Astrocyte (in vitro differentiated cells and primary cell): ENCODE measurements at regions not wholly inside any gene's neighbourhood (a gene's known extent, or its start where the extent isn't known, plus 50 kb on each side); places are given as distances from the start of the nearest gene placed in this dataset.

ENCODE experiments used
- DNase-seq: peaks from one replicate; pipeline ENCODE4 v3.0.0-alpha.2; 2010; ENCODE audit warnings: low read depth
- FAIRE-seq: peaks from 2 replicates; lab custom pipeline; 2011; peaks lifted over from hg19 to GRCh38; lab: Jason Lieb, UNC
- H2AFZ ChIP-seq: 2 replicates; pipeline ENCODE4 v1.6.0; 2012; ENCODE audit warnings: low read depth, low read length, inconsistent platforms
- H3K27ac ChIP-seq: 2 replicates; pipeline ENCODE4 v1.5.1; 2011; ENCODE audit warnings: low read depth, low read length, inconsistent platforms
- H3K27me3 ChIP-seq: 2 replicates; pipeline ENCODE4 v1.6.0; 2011; ENCODE audit warnings: low read length, inconsistent platforms; ENCODE audit not compliant: insufficient read depth
- H3K36me3 ChIP-seq: 2 replicates; pipeline ENCODE4 v1.5.1; 2011; ENCODE audit warnings: low read length, inconsistent platforms; ENCODE audit not compliant: insufficient read depth
- H3K4me1 ChIP-seq: 2 replicates; pipeline ENCODE4 v1.5.1; 2011; ENCODE audit warnings: low read length, inconsistent platforms; ENCODE audit not compliant: insufficient read depth
- H3K4me2 ChIP-seq: 2 replicates; pipeline ENCODE4 v1.6.0; 2012; ENCODE audit warnings: low read length, inconsistent platforms
- H3K4me3 ChIP-seq: 2 replicates; pipeline ENCODE4 v1.5.1; 2011; ENCODE audit warnings: low read depth, mild to moderate bottlenecking, low read length, inconsistent platforms; ENCODE audit not compliant: insufficient read depth
- H3K79me2 ChIP-seq: 2 replicates; pipeline ENCODE4 v1.6.0; 2012; ENCODE audit warnings: mild to moderate bottlenecking, low read length, inconsistent platforms; ENCODE audit not compliant: insufficient read depth
- H3K9ac ChIP-seq: 2 replicates; pipeline ENCODE4 v1.6.0; 2012; ENCODE audit warnings: mild to moderate bottlenecking, low read length, inconsistent platforms
- H3K9me3 ChIP-seq: 2 replicates; pipeline ENCODE4 v1.5.1; 2012; ENCODE audit warnings: low read depth, mild to moderate bottlenecking, low read length, inconsistent platforms; ENCODE audit not compliant: insufficient read depth
- H4K20me1 ChIP-seq: 2 replicates; pipeline ENCODE4 v1.6.0; 2012; ENCODE audit warnings: low read length, inconsistent platforms; ENCODE audit not compliant: insufficient read depth
- H3K27ac Mint-ChIP-seq: one replicate; pipeline ENCODE4 v1.8.0; 2021; ENCODE audit warnings: mild to moderate bottlenecking, mixed read lengths; ENCODE audit not compliant: unreplicated experiment
- H3K27me3 Mint-ChIP-seq: one replicate; pipeline ENCODE4 v1.8.0; 2021; ENCODE audit warnings: low read depth, mixed read lengths; ENCODE audit not compliant: unreplicated experiment
- H3K36me3 Mint-ChIP-seq: one replicate; pipeline ENCODE4 v1.8.0; 2021; ENCODE audit warnings: low read depth, mixed read lengths; ENCODE audit not compliant: unreplicated experiment
- H3K4me1 Mint-ChIP-seq: one replicate; pipeline ENCODE4 v1.8.0; 2021; ENCODE audit warnings: low read depth, mixed read lengths; ENCODE audit not compliant: unreplicated experiment
- H3K4me3 Mint-ChIP-seq: one replicate; pipeline ENCODE4 v1.8.0; 2021; ENCODE audit warnings: mild to moderate bottlenecking, moderate library complexity, mixed read lengths; ENCODE audit not compliant: unreplicated experiment
- H3K9me3 Mint-ChIP-seq: one replicate; pipeline ENCODE4 v1.8.0; 2021; ENCODE audit warnings: mild to moderate bottlenecking, mixed read lengths; ENCODE audit not compliant: unreplicated experiment
- EZH2 ChIP-seq: IDR thresholded peaks from 2 replicates; pipeline ENCODE4 v1.6.1; 2012; ENCODE audit warnings: mild to moderate bottlenecking, low read length, inconsistent platforms; ENCODE audit not compliant: insufficient read depth
- TF ChIP-seq, protein P1 (sequence below): IDR thresholded peaks from 2 replicates; pipeline ENCODE4 v1.5.1; 2011; ENCODE audit warnings: low read depth, mild to moderate bottlenecking, inconsistent platforms, low read length, moderate library complexity; ENCODE audit not compliant: insufficient read depth

GRCh38 chr2:106314444-106314843 is 120.3 kb upstream of the UXS1 start:
- no peaks in the 10 kb centered on the region for H3K4me1 ChIP-seq
- no peak overlapping the region for H3K4me3 Mint-ChIP-seq
- H3K27me3 Mint-ChIP-seq, result no peaks in the 10 kb centered on the region
- no peaks in the 10 kb centered on the region for H3K27me3 ChIP-seq
- no peak overlapping the region for H3K27ac Mint-ChIP-seq
- no peak overlapping the region for H3K4me3 ChIP-seq
- no peak overlapping the region for H2AFZ ChIP-seq
- H3K4me2 ChIP-seq, result no peak overlapping the region
- no peaks in the 10 kb centered on the region for H3K4me1 Mint-ChIP-seq
- no peak overlapping the region for H3K27ac ChIP-seq
- H3K36me3 Mint-ChIP-seq, result no peaks in the 10 kb centered on the region
- FAIRE-seq (no peak), DNase-seq (no peak)
- no peaks in the 10 kb centered on the region for H3K79me2 ChIP-seq
- H4K20me1 ChIP-seq, result no peaks in the 10 kb centered on the region
- no peak overlapping the region for H3K9ac ChIP-seq
- H3K36me3 ChIP-seq, result no peaks in the 10 kb centered on the region
- no peaks in the 10 kb centered on the region for H3K9me3 ChIP-seq
- no peaks in the 10 kb centered on the region for H3K9me3 Mint-ChIP-seq
- TF ChIP-seq, protein P1, sequence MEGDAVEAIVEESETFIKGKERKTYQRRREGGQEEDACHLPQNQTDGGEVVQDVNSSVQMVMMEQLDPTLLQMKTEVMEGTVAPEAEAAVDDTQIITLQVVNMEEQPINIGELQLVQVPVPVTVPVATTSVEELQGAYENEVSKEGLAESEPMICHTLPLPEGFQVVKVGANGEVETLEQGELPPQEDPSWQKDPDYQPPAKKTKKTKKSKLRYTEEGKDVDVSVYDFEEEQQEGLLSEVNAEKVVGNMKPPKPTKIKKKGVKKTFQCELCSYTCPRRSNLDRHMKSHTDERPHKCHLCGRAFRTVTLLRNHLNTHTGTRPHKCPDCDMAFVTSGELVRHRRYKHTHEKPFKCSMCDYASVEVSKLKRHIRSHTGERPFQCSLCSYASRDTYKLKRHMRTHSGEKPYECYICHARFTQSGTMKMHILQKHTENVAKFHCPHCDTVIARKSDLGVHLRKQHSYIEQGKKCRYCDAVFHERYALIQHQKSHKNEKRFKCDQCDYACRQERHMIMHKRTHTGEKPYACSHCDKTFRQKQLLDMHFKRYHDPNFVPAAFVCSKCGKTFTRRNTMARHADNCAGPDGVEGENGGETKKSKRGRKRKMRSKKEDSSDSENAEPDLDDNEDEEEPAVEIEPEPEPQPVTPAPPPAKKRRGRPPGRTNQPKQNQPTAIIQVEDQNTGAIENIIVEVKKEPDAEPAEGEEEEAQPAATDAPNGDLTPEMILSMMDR, result no peak
- TF ChIP-seq EZH2, result no peak

GRCh38 chr2:106311041-106311370 is 116.9 kb upstream of the UXS1 start:
- H3K27ac ChIP-seq, result no peak overlapping the region
- Mint-ChIP-seq H3K27ac (no peak overlapping the region), H3K9me3 (no peaks in the 10 kb centered on the region), H3K27me3 (peaks cover 4% of the 10 kb centered on the region), H3K4me3 (no peak overlapping the region), H3K4me1 (no peaks in the 10 kb centered on the region), H3K36me3 (no peaks in the 10 kb centered on the region)
- H3K9me3 ChIP-seq, result no peaks in the 10 kb centered on the region
- no peaks in the 10 kb centered on the region for H3K4me1 ChIP-seq
- H3K36me3 ChIP-seq, result no peaks in the 10 kb centered on the region
- H3K9ac ChIP-seq, result no peak overlapping the region
- FAIRE-seq, result no peak
- H3K27me3 ChIP-seq, result no peaks in the 10 kb centered on the region
- no peak for DNase-seq
- no peak overlapping the region for H2AFZ ChIP-seq
- no peaks in the 10 kb centered on the region for H3K79me2 ChIP-seq
- H4K20me1 ChIP-seq, result no peaks in the 10 kb centered on the region
- TF ChIP-seq, protein P1, result no peak
- TF ChIP-seq EZH2, result no peak
- H3K4me3 ChIP-seq, result no peak overlapping the region
- H3K4me2 ChIP-seq, result no peak overlapping the region

GRCh38 chr2:106307860-106308259 is 113.8 kb upstream of the UXS1 start:
- Histone ChIP-seq H3K4me1 (no peaks in the 10 kb centered on the region), H3K9me3 (no peaks in the 10 kb centered on the region), H3K4me2 (no peak overlapping the region), H3K4me3 (no peak overlapping the region), H3K9ac (no peak overlapping the region), H3K27me3 (no peaks in the 10 kb centered on the region), H2AFZ (no peak overlapping the region), H4K20me1 (no peaks in the 10 kb centered on the region), H3K79me2 (no peaks in the 10 kb centered on the region), H3K27ac (no peak overlapping the region), H3K36me3 (no peaks in the 10 kb centered on the region)
- H3K36me3 Mint-ChIP-seq, result no peaks in the 10 kb centered on the region
- no peaks in the 10 kb centered on the region for H3K4me1 Mint-ChIP-seq
- TF ChIP-seq EZH2, result no peak
- TF ChIP-seq, protein P1, result no peak
- no peak overlapping the region for H3K4me3 Mint-ChIP-seq
- DNase-seq (no peak), FAIRE-seq (no peak)
- H3K9me3 Mint-ChIP-seq, result no peaks in the 10 kb centered on the region
- H3K27ac Mint-ChIP-seq, result no peak overlapping the region
- H3K27me3 Mint-ChIP-seq, result peaks cover 4% of the 10 kb centered on the region
